ENCODE measurements at regions not wholly inside any gene's neighbourhood (a gene's known extent, or its start where the extent isn't known, plus 50 kb on each side); places are given as distances from the start of the nearest gene placed in this dataset.

DNA sequence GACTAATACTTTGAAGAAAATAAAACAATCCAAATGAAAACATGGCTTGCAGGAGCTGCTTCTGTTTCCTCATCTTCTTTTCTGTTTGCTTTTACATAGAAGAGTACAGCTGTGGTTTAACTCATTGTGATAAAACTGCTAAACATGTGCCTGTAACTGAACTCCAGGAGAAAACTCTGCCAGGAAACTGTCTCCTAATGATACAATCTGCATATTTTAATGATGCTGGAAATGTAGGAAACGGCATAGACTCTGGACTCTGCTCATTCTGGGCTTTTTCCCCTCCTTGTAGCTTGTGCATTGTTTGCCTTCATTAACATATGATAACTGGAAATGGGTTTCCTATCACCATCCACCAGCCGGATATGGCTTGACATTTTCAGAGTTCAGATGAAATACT lies 813.3 kb upstream of the WWC1 start:
- Histone ChIP-seq H3K9ac (ENCODE audit: low read length) (no peak overlapping the region), H3K4me3 (ENCODE audit: low read length) (no peak overlapping the region), H3K36me3 (ENCODE audit: control insufficient read depth, insufficient read depth, low read length) (no peaks in the 10 kb centered on the region), H3K27me3 (ENCODE audit: control insufficient read depth, insufficient read depth, low read length) (no peaks in the 10 kb centered on the region), H3K4me1 (ENCODE audit: control insufficient read depth, insufficient read depth, low read length) (no peaks in the 10 kb centered on the region), H3K9me3 (ENCODE audit: control insufficient read depth, low read length) (no peaks in the 10 kb centered on the region)

DNA sequence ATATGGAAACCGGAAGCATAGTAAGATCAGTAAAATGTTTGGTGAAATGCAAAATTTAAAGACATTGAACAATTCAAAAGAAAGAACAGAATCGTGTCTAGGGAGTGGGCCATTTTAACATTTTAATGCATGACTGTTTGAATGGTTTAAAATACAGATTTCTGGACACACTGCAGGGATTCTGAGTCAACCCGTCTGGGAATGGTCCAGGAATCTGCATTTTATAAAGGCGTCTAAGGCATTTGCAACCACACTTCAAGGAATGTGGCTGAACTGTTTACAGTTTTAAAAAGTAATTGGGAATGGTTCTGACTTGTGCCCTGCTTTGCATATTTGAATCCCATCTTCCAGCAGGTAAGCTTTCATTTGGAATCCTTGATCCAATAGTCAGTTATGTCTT lies 811.7 kb upstream of the WWC1 start:
- Histone ChIP-seq H3K9me3 (ENCODE audit: control insufficient read depth, low read length) (no peaks in the 10 kb centered on the region), H3K4me3 (ENCODE audit: low read length) (no peak overlapping the region), H3K4me1 (ENCODE audit: control insufficient read depth, insufficient read depth, low read length) (no peaks in the 10 kb centered on the region), H3K9ac (ENCODE audit: low read length) (no peak overlapping the region), H3K36me3 (ENCODE audit: control insufficient read depth, insufficient read depth, low read length) (no peaks in the 10 kb centered on the region), H3K27me3 (ENCODE audit: control insufficient read depth, insufficient read depth, low read length) (no peaks in the 10 kb centered on the region)

DNA sequence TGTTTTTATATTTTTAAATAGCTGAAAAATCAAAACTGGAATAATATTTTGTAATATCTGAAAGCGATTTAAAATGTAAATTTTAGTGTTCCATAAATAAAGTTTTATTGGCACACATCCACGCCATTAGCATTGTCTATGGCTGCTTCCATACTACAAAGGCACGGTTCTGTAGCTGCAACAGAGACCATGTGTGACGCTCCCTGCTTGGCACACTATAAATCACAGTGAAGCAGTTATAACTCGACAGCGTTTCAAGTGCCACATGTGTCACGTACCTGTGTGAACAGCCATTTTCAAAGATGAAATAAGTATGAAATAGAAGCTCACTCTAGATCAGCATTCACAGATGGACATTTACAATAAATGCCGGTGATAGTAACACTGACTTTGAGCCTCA lies 810.1 kb upstream of the WWC1 start:
- H3K4me3 ChIP-seq (ENCODE audit: low read length), result no peak overlapping the region
- no peaks in the 10 kb centered on the region for H3K4me1 ChIP-seq (ENCODE audit: control insufficient read depth, insufficient read depth, low read length)
- H3K36me3 ChIP-seq (ENCODE audit: control insufficient read depth, insufficient read depth, low read length), result no peaks in the 10 kb centered on the region
- H3K9ac ChIP-seq (ENCODE audit: low read length), result no peak overlapping the region
- H3K27me3 ChIP-seq (ENCODE audit: control insufficient read depth, insufficient read depth, low read length), result no peaks in the 10 kb centered on the region
- H3K9me3 ChIP-seq (ENCODE audit: control insufficient read depth, low read length), result no peaks in the 10 kb centered on the region

DNA sequence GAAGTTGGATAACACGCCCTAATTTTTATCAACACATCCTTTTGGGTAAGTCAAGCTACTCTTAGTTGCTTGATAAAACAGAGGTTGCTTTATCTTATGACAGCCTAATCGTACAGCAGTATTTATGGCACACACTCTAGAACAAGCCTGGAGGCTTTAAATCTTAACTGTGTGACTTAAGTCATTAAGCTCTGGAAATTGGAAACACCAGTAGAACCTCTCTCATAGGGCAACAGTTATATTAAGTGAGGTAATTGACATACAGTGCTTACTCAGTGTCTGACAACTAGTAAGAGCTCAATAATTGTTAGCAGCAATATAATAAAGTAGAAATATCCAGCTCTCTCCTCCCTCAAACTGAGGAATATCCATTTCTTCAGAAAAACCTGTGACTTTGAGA lies 808.9 kb upstream of the WWC1 start:
- Histone ChIP-seq H3K9ac (ENCODE audit: low read length) (no peak overlapping the region), H3K9me3 (ENCODE audit: control insufficient read depth, low read length) (no peaks in the 10 kb centered on the region), H3K27me3 (ENCODE audit: control insufficient read depth, insufficient read depth, low read length) (no peaks in the 10 kb centered on the region), H3K36me3 (ENCODE audit: control insufficient read depth, insufficient read depth, low read length) (no peaks in the 10 kb centered on the region), H3K4me3 (ENCODE audit: low read length) (no peak overlapping the region), H3K4me1 (ENCODE audit: control insufficient read depth, insufficient read depth, low read length) (no peaks in the 10 kb centered on the region)

DNA sequence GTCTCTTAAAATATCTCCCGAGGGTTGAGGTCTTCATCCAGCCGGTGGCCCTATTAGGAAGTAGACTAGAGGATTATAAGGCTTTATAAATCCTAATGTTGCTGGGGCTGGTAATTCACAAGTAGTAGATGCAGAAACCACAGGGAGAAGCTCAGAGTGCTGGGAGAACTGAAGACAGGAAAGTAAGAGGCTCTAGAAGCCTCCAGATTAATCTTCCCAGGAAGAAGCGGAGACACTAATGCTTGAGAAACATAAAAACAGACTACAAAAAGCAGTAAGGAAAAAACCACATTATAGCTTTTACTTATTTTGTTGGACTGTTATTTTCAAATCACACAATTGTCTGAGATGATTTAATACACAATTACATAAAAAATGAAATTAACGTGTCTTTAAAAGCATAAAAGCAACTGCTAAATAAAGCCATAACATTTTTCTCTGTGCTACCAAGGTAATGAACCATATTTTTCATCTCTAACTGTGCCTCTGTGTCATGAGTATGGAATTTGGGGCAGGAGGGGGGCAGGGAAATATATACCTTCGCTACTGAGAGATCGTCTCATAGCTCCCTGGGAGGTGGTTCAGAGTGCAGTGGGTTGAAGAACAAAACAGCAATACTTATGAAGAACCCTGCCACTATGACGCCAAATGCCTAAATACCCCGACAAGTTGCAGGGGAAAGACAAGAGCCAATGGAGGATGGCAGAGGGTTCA lies 806.2 kb upstream of the WWC1 start:
- H3K9me3 ChIP-seq (ENCODE audit: control insufficient read depth, low read length), result no peaks in the 10 kb centered on the region

DNA sequence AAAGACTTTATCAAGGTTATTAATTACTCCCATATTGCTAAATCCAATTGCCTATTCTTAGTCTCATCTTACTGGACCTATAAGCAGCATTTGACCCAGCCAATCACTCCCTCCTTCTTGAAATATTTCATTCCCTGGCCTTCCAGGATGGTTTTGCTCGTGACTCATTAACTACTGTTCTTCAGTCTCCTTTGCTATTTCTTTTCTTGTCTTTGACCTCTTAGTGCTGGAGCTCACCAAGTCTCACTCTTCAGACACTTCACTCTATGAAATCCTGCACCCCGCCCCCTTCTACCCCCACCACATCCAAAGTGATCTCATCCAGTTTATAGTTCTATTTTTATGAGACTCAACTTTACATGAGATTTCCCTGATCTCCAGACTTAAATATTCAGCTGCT lies 803.1 kb upstream of the WWC1 start:
- Histone ChIP-seq H3K4me1 (ENCODE audit: control insufficient read depth, insufficient read depth, low read length) (no peaks in the 10 kb centered on the region), H3K27me3 (ENCODE audit: control insufficient read depth, insufficient read depth, low read length) (no peaks in the 10 kb centered on the region), H3K4me3 (ENCODE audit: low read length) (no peak overlapping the region), H3K9ac (ENCODE audit: low read length) (no peak overlapping the region), H3K9me3 (ENCODE audit: control insufficient read depth, low read length) (no peaks in the 10 kb centered on the region), H3K36me3 (ENCODE audit: control insufficient read depth, insufficient read depth, low read length) (no peaks in the 10 kb centered on the region)

More for the DNA sequence above, 806.2 kb upstream of the WWC1 start:
- Histone ChIP-seq H3K4me3 (ENCODE audit: low read length) (no peak overlapping the region), H3K9ac (ENCODE audit: low read length) (no peak overlapping the region), H3K4me1 (ENCODE audit: control insufficient read depth, insufficient read depth, low read length) (no peaks in the 10 kb centered on the region), H3K27me3 (ENCODE audit: control insufficient read depth, insufficient read depth, low read length) (no peaks in the 10 kb centered on the region), H3K36me3 (ENCODE audit: control insufficient read depth, insufficient read depth, low read length) (no peaks in the 10 kb centered on the region)

DNA sequence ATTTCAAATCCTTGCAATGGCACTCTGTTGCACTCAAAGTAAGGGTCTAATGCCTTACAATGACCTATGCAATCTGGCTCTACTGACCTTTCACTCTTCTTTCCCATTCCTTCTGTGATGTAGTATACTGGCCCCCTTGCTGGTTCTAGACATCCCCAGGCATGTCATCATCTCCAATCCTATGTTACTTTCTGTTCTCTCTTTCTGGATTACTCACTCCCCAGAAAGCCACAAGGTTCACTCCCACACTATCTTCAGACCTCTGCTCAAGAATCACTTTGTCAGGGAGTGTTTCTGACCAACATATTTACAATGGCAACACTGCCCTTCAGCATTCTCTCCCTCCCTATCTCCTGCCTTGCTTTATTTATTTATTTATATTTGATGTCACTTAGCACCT lies 802.2 kb upstream of the WWC1 start:
- Histone ChIP-seq H3K27me3 (ENCODE audit: control insufficient read depth, insufficient read depth, low read length) (no peaks in the 10 kb centered on the region), H3K9me3 (ENCODE audit: control insufficient read depth, low read length) (no peaks in the 10 kb centered on the region), H3K4me3 (ENCODE audit: low read length) (no peak overlapping the region), H3K36me3 (ENCODE audit: control insufficient read depth, insufficient read depth, low read length) (no peaks in the 10 kb centered on the region), H3K4me1 (ENCODE audit: control insufficient read depth, insufficient read depth, low read length) (no peaks in the 10 kb centered on the region), H3K9ac (ENCODE audit: low read length) (no peak overlapping the region)

DNA sequence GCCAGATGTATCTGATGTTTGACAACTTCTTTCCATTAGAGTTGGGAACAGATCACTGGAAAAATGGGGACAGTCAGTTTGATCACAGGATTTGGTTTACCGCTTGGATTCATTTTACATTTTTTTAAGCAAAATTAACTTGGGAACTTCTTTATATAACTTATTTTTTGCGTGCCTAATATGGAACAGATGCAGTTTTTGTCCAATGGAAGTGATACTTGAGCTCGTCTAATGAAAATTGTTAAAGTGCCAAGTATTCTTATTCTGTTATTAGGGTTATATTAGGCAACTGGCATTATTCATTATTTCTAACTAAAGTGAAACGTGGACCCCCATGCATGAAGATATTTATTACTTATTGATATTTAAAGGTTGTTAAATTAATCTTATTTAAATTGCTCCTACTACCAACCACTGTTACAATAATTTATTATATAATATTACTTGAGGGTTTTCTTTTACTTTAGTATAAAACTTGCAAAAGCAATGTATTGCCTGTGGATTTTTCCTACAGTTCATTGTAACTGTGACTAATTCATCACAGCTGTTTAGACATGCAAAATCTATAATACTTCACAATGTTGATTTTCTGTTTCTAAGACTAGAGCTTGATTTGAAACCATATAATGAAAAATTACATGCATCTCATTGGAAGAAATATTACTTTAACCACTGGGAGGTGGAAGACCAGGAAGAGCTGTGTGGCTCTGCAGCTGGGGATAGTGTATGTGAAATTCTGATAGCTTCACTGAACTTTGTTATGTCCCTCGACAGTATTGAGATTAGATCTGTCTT lies 787.3 kb upstream of the WWC1 start:
- Histone ChIP-seq H3K9me3 (ENCODE audit: control insufficient read depth, low read length) (no peaks in the 10 kb centered on the region), H3K9ac (ENCODE audit: low read length) (no peak overlapping the region), H3K4me3 (ENCODE audit: low read length) (no peak overlapping the region), H3K36me3 (ENCODE audit: control insufficient read depth, insufficient read depth, low read length) (no peaks in the 10 kb centered on the region), H3K27me3 (ENCODE audit: control insufficient read depth, insufficient read depth, low read length) (no peaks in the 10 kb centered on the region), H3K4me1 (ENCODE audit: control insufficient read depth, insufficient read depth, low read length) (no peaks in the 10 kb centered on the region)

DNA sequence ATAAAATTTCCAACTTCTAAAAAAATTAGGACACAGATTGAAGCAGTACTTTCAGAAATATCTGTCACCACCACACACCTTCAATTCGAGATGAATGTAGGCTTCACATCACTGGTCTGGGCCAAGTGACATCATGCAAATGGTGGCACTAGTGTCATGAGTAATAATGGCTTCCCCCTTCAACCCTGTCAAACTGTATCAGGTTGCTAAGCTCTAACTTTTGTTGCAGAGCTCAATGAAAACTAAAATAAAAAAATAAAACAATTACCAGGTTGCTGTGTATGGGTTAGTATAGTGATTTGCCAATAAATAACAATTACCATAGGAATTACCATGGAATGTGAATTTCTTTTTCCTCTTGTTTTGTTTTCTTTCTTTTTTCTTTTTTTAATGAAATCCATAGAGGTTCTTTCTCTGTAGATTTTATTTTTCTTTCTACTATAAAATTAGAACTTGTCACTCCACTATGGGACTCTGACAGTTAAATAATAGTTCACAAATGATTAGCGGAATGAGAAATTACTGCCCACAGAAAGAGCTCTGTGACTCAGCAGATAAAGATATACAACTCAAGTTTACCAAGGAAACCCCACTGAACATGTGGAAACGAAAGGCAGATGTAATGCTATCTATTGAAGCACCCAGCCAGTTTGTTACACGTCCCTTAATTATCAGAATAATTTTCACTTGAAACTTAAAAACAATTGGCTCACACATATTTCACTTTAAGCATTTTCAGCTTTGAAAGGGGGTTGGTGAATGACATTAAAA lies 783.8 kb upstream of the WWC1 start:
- Histone ChIP-seq H3K36me3 (ENCODE audit: control insufficient read depth, insufficient read depth, low read length) (no peaks in the 10 kb centered on the region), H3K4me1 (ENCODE audit: control insufficient read depth, insufficient read depth, low read length) (no peaks in the 10 kb centered on the region), H3K9ac (ENCODE audit: low read length) (no peak overlapping the region), H3K9me3 (ENCODE audit: control insufficient read depth, low read length) (no peaks in the 10 kb centered on the region), H3K4me3 (ENCODE audit: low read length) (no peak overlapping the region), H3K27me3 (ENCODE audit: control insufficient read depth, insufficient read depth, low read length) (no peaks in the 10 kb centered on the region)

DNA sequence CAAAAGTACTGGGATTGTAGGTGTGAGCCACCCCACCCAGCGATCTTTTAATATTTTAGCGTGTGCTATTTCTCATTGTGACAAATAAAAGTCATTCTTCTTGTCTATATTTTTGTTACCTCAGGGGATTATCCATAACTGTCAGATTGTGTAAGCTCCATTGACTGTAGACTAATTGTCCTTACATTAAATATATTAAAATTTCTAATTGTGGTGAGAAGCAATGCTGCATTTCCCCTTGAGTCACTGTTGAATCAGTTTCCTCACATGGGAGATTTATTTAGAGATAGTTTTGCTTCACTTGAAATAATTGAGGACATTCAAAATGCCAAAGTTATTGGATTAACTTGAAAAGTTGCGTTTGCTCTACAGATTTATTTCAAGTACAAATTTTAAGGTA lies 782.4 kb upstream of the WWC1 start:
- H3K27me3 ChIP-seq (ENCODE audit: control insufficient read depth, insufficient read depth, low read length), result no peaks in the 10 kb centered on the region
- H3K9ac ChIP-seq (ENCODE audit: low read length), result no peak overlapping the region
- no peaks in the 10 kb centered on the region for H3K9me3 ChIP-seq (ENCODE audit: control insufficient read depth, low read length)
- no peaks in the 10 kb centered on the region for H3K4me1 ChIP-seq (ENCODE audit: control insufficient read depth, insufficient read depth, low read length)
- no peaks in the 10 kb centered on the region for H3K36me3 ChIP-seq (ENCODE audit: control insufficient read depth, insufficient read depth, low read length)
- H3K4me3 ChIP-seq (ENCODE audit: low read length), result no peak overlapping the region

DNA sequence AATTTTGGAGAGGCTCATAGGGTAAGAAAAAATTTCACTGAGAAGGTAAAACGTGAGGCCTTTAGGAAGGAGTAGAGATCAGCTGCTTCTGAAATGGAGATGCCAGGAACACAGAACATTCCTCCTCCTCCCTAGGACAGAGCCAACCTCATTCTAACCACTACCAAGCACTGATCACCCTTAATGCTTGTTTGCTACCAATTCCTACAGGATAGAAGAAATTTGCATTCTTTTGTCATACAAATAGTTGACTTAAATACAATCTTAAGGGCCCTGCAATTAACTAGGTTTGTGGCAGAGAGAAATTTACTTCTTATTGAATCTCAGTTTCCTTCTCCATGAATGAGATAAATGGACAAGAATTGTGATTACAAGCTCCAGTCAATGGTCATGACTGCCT lies 780.2 kb upstream of the WWC1 start:
- H3K4me3 ChIP-seq (ENCODE audit: low read length), result no peak overlapping the region
- H3K36me3 ChIP-seq (ENCODE audit: control insufficient read depth, insufficient read depth, low read length), result no peaks in the 10 kb centered on the region
- H3K27me3 ChIP-seq (ENCODE audit: control insufficient read depth, insufficient read depth, low read length), result no peaks in the 10 kb centered on the region
- H3K9me3 ChIP-seq (ENCODE audit: control insufficient read depth, low read length), result no peaks in the 10 kb centered on the region
- no peak overlapping the region for H3K9ac ChIP-seq (ENCODE audit: low read length)
- no peaks in the 10 kb centered on the region for H3K4me1 ChIP-seq (ENCODE audit: control insufficient read depth, insufficient read depth, low read length)

DNA sequence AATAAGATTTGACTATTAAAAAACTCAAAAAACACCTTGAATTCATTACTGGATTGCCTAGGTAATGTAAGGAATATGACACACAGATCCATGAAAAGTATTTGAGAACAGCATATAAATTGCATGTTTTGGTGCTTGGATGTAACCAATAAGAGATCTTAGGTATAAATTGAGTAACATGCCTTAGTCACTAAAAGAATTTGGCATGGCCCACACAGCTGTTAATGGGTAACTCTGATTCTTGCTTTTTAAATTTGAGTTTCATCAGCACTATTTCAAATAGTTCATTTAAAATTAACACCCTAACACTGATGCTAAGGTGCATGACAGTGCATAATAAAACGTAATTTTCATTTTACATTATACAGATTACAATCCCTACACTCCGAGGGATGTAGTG lies 779.3 kb upstream of the WWC1 start:
- Histone ChIP-seq H3K9me3 (ENCODE audit: control insufficient read depth, low read length) (no peaks in the 10 kb centered on the region), H3K4me3 (ENCODE audit: low read length) (no peak overlapping the region), H3K4me1 (ENCODE audit: control insufficient read depth, insufficient read depth, low read length) (no peaks in the 10 kb centered on the region), H3K27me3 (ENCODE audit: control insufficient read depth, insufficient read depth, low read length) (no peaks in the 10 kb centered on the region), H3K36me3 (ENCODE audit: control insufficient read depth, insufficient read depth, low read length) (no peaks in the 10 kb centered on the region), H3K9ac (ENCODE audit: low read length) (no peak overlapping the region)

All from mucosa of stomach (tissue), 1 donor.